A549 (cell line): ENCODE measurements at regions not wholly inside any gene's neighbourhood (a gene's known extent, or its start where the extent isn't known, plus 50 kb on each side); places are given as distances from the start of the nearest gene placed in this dataset.

ENCODE experiments used
- ATAC-seq, 2 experiments: fragments of 200-7000 bp in 1 of 2; fragments of >200 bp in 1 of 2; cut with Nextera tagmentation in 1 of 2; cut with Tn5 transposase in 1 of 2; 3 replicates each; pipeline versions ENCODE4 v1.8.0 to v1.9.1; 2018 to 2020; ENCODE audit warnings: mild to moderate bottlenecking in 1 of 2, moderate library complexity in 1 of 2
- CTCF ChIA-PET: fragments of 300-600 bp; sonication (Branson Sonifier 250); formaldehyde crosslinking; extraction: SDS; loops from one replicate; lab custom pipeline; 2021; ENCODE audit warnings: antibody characterized with exemption, inconsistent platforms; lab: Yijun Ruan, JAX
- POLR2A ChIA-PET: fragments of 350-600 bp; formaldehyde crosslinking; extraction: SDS; loops from one replicate; lab custom pipeline; 2021; ENCODE audit warnings: antibody characterized with exemption, inconsistent platforms; lab: Yijun Ruan, JAX
- DNase-seq, 2 experiments: peaks; one replicate each; pipeline versions ENCODE4 v3.0.0 to v3.0.0-alpha.2; 2011 to 2016; ENCODE audit warnings: low read depth in 1 of 2, low spot score in 1 of 2
- FAIRE-seq: peaks from 2 replicates; lab custom pipeline; 2011; peaks lifted over from hg19 to GRCh38; lab: Jason Lieb, UNC
- H3K27ac ChIP-seq, 2 experiments: fragments of >200 bp; sonication (Bioruptor Twin); formaldehyde crosslinking; 3 replicates each; pipeline ENCODE4 v1.5.1; 2016 to 2017
- H3K4me1 ChIP-seq: fragments of >200 bp; sonication (Bioruptor Twin); formaldehyde crosslinking; 3 replicates; pipeline ENCODE4 v1.6.1; 2016
- H3K4me2 ChIP-seq: fragments of >200 bp; sonication (Bioruptor Twin); formaldehyde crosslinking; 3 replicates; pipeline ENCODE4 v1.6.1; 2016
- H3K4me3 ChIP-seq: fragments of >200 bp; sonication (Bioruptor Twin); formaldehyde crosslinking; 3 replicates; pipeline ENCODE4 v1.5.1; 2016
- H3K9me3 ChIP-seq: fragments of >200 bp; sonication (Bioruptor Twin); formaldehyde crosslinking; 3 replicates; pipeline ENCODE4 v1.6.1; 2016
- BHLHE40 ChIP-seq: IDR thresholded peaks from 2 replicates; pipeline ENCODE4 v1.6.1; 2012; ENCODE audit warnings: low read depth, low read length, inconsistent platforms
- CBX2 ChIP-seq: fragments of 200-600 bp; sonication (generic); IDR thresholded peaks from 2 replicates; pipeline ENCODE4 v1.6.1; 2016; ENCODE audit warnings: low read depth, mild to moderate bottlenecking, borderline replicate concordance
- CHD4 ChIP-seq: fragments of 200-600 bp; sonication (generic); IDR thresholded peaks from 2 replicates; pipeline ENCODE4 v1.6.1; 2016; ENCODE audit warnings: antibody characterized with exemption, mild to moderate bottlenecking, borderline replicate concordance
- EHF ChIP-seq: fragments of 250-450 bp; sonication (Bioruptor Pico); IDR thresholded peaks from 2 replicates; pipeline ENCODE4 v1.5.0; 2020; ENCODE audit warnings: mild to moderate bottlenecking
- ESRRA ChIP-seq: fragments of 150-350 bp; IDR thresholded peaks from 2 replicates; pipeline ENCODE4 v1.6.1; 2014; ENCODE audit warnings: mild to moderate bottlenecking, low read length, borderline replicate concordance
- FOSB ChIP-seq: fragments of 250-450 bp; sonication (Bioruptor Pico); IDR thresholded peaks from 2 replicates; pipeline ENCODE4 v1.5.0; 2020; ENCODE audit warnings: mild to moderate bottlenecking, moderate library complexity
- FOSL2 ChIP-seq, 2 experiments: fragments of 450-650 bp in 1 of 2; fragments of >200 bp in 1 of 2; sonication (Bioruptor Twin) in 1 of 2; formaldehyde crosslinking; IDR thresholded peaks; 2 replicates each; pipeline versions ENCODE4 v1.5.0 to v1.6.1; 2016 to 2020; ENCODE audit warnings: mild to moderate bottlenecking in 1 of 2, moderate library complexity in 1 of 2
- FOXS1 ChIP-seq: fragments of 250-450 bp; sonication (Bioruptor Pico); IDR thresholded peaks from 2 replicates; pipeline ENCODE4 v1.5.0; 2020; ENCODE audit warnings: mild to moderate bottlenecking, moderate library complexity
- GATA3 ChIP-seq: IDR thresholded peaks from 2 replicates; pipeline ENCODE4 v1.6.1; 2012; ENCODE audit warnings: borderline replicate concordance
- HEYL ChIP-seq: fragments of 250-450 bp; sonication (Bioruptor Pico); IDR thresholded peaks from 2 replicates; pipeline ENCODE4 v1.8.0; 2021; ENCODE audit warnings: mild to moderate bottlenecking, moderate library complexity
- HOXA7 ChIP-seq: fragments of 250-450 bp; sonication (Bioruptor Pico); IDR thresholded peaks from 2 replicates; pipeline ENCODE4 v1.5.0; 2020; ENCODE audit warnings: mild to moderate bottlenecking, moderate library complexity
- HOXB13 ChIP-seq: fragments of 250-450 bp; sonication (Bioruptor Pico); IDR thresholded peaks from 2 replicates; pipeline ENCODE4 v1.5.0; 2020; ENCODE audit warnings: low read depth, mild to moderate bottlenecking, moderate library complexity
- HOXB5 ChIP-seq: fragments of 250-450 bp; sonication (Bioruptor Pico); IDR thresholded peaks from 2 replicates; pipeline ENCODE4 v1.5.0; 2020; ENCODE audit warnings: mild to moderate bottlenecking, moderate library complexity
- JUN ChIP-seq, 2 experiments: fragments of >200 bp; sonication (Bioruptor Twin); formaldehyde crosslinking; IDR thresholded peaks; 2 replicates in 1 of 2; 3 replicates in 1 of 2; pipeline ENCODE4 v1.6.1; 2016 to 2017
- MAFK ChIP-seq: fragments of 450-650 bp; IDR thresholded peaks from 2 replicates; pipeline ENCODE4 v1.6.1; 2014; ENCODE audit not compliant: partially characterized antibody
- MYC ChIP-seq: IDR thresholded peaks from 2 replicates; pipeline ENCODE4 v1.6.1; 2012; ENCODE audit warnings: mild to moderate bottlenecking, inconsistent platforms, low read length, improper control_type of control experiment, borderline replicate concordance
- NFE2L2 ChIP-seq: fragments of 150-350 bp; conservative IDR thresholded peaks from 2 replicates; pipeline ENCODE4 v1.6.1; 2014; ENCODE audit warnings: low read length
- NR3C1 ChIP-seq: fragments of >200 bp; sonication (Bioruptor Twin); formaldehyde crosslinking; IDR thresholded peaks from 3 replicates; pipeline ENCODE4 v1.6.1; 2017
- PHF8 ChIP-seq: fragments of 200-600 bp; sonication (generic); IDR thresholded peaks from 2 replicates; pipeline ENCODE4 v1.6.1; 2016; ENCODE audit warnings: low read depth, mild to moderate bottlenecking, antibody characterized with exemption, moderate library complexity, borderline replicate concordance
- RAD21 ChIP-seq, 2 experiments: fragments of >200 bp in 1 of 2; sonication (Bioruptor Twin) in 1 of 2; formaldehyde crosslinking in 1 of 2; IDR thresholded peaks in 1 of 2; conservative IDR thresholded peaks in 1 of 2; 2 replicates in 1 of 2; 3 replicates in 1 of 2; pipeline ENCODE4 v1.6.1; 2012 to 2018; ENCODE audit warnings: inconsistent platforms in 1 of 2
- RARB ChIP-seq: fragments of 250-450 bp; sonication (Bioruptor Pico); IDR thresholded peaks from 2 replicates; pipeline ENCODE4 v1.8.0; 2021; ENCODE audit warnings: mild to moderate bottlenecking, moderate library complexity
- RCOR1 ChIP-seq: fragments of 150-350 bp; IDR thresholded peaks from 2 replicates; pipeline ENCODE4 v1.6.1; 2014; ENCODE audit warnings: antibody characterized with exemption, low read length, low read depth
- SREBF2 ChIP-seq: fragments of 450-650 bp; IDR thresholded peaks from 2 replicates; pipeline ENCODE4 v1.6.1; 2014; ENCODE audit warnings: mild to moderate bottlenecking, moderate library complexity
- TFCP2L1 ChIP-seq: fragments of 250-450 bp; sonication (Bioruptor Pico); IDR thresholded peaks from 2 replicates; pipeline ENCODE4 v1.5.0; 2021; ENCODE audit warnings: mild to moderate bottlenecking
- TP53 ChIP-seq: fragments of 250-450 bp; sonication (Bioruptor Pico); IDR thresholded peaks from 2 replicates; pipeline ENCODE4 v1.5.0; 2021; ENCODE audit warnings: mild to moderate bottlenecking, moderate library complexity
- ZFP36 ChIP-seq: fragments of 450-650 bp; IDR thresholded peaks from 2 replicates; pipeline ENCODE4 v1.6.1; 2014; ENCODE audit warnings: borderline replicate concordance; ENCODE audit not compliant: partially characterized antibody
- ZSCAN20 ChIP-seq: fragments of 250-450 bp; sonication (Bioruptor Pico); IDR thresholded peaks from 2 replicates; pipeline ENCODE4 v1.8.0; 2022; ENCODE audit warnings: mild to moderate bottlenecking, moderate library complexity
- WGBS: methylation state at CpG from one replicate; pipeline ENCODE4 v1.1.6; 2017; ENCODE audit errors: missing lambda C conversion rate; 5-methylcytosine and 5-hydroxymethylcytosine counted together
- TF ChIP-seq, protein P1 (sequence below): fragments of 450-650 bp; IDR thresholded peaks from 2 replicates; pipeline ENCODE4 v1.6.1; 2014; ENCODE audit warnings: antibody characterized with exemption
- TF ChIP-seq, protein P2 (sequence below): fragments of 250-450 bp; sonication (Bioruptor Pico); IDR thresholded peaks from 2 replicates; pipeline ENCODE4 v1.5.0; 2020; ENCODE audit warnings: low read depth, mild to moderate bottlenecking, moderate library complexity
- TF ChIP-seq, protein P3 (sequence below): fragments of >200 bp; sonication (Bioruptor Twin); formaldehyde crosslinking; IDR thresholded peaks from 3 replicates; pipeline ENCODE4 v1.5.1; 2016
- TF ChIP-seq, protein P4 (sequence below): fragments of >200 bp; sonication (Bioruptor Twin); formaldehyde crosslinking; IDR thresholded peaks from 2 replicates; pipeline ENCODE4 v1.6.1; 2016
- TF ChIP-seq, protein P5 (sequence below): fragments of >200 bp; sonication (Bioruptor Twin); formaldehyde crosslinking; IDR thresholded peaks from 3 replicates; pipeline ENCODE4 v1.6.1; 2016

DNA sequence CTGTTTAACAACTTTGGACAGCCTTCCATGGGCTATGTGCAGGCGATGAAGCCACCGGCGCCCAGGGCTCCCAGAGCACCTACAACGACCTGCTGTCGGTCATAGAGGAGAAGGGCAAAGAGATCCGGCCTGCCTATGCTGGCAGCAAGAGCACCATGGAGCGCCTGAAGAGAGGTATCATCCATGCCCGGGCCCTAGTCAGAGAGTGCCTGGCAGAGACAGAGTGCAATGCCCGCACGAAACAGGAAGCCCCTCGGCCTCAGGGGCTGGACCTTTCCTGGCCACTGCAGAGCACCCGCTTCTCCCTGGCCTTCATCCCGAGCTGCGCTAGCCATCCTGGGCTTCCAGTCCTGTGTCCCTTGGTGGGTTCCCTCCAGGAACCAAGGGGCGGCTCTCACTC, 497.0 kb upstream of the PHF14 start:
- H3K4me1 ChIP-seq = no peaks in the 10 kb centered on the region
- WGBS = 33% methylated on average over 12 of the region's 15 CpGs
- DNase-seq (no peak), FAIRE-seq (no peak), ATAC-seq (no peak)
- TF ChIP-seq NR3C1 = no peak
- no peak for TF ChIP-seq NFE2L2
- no peak for TF ChIP-seq FOXS1
- no peak for TF ChIP-seq RAD21 (conservative IDR thresholded peaks at IDR 0.05 in 1 of 2, IDR thresholded peaks at IDR 0.05 in 1 of 2)
- no peak for TF ChIP-seq HEYL (CRISPR knock-in tag)
- TF ChIP-seq TFCP2L1 = no peak
- TF ChIP-seq, protein P1, sequence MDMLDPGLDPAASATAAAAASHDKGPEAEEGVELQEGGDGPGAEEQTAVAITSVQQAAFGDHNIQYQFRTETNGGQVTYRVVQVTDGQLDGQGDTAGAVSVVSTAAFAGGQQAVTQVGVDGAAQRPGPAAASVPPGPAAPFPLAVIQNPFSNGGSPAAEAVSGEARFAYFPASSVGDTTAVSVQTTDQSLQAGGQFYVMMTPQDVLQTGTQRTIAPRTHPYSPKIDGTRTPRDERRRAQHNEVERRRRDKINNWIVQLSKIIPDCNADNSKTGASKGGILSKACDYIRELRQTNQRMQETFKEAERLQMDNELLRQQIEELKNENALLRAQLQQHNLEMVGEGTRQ = no peak
- no peak for TF ChIP-seq SREBF2
- no peak for TF ChIP-seq JUN (IDR thresholded peaks at IDR 0.05)
- TF ChIP-seq, protein P2, sequence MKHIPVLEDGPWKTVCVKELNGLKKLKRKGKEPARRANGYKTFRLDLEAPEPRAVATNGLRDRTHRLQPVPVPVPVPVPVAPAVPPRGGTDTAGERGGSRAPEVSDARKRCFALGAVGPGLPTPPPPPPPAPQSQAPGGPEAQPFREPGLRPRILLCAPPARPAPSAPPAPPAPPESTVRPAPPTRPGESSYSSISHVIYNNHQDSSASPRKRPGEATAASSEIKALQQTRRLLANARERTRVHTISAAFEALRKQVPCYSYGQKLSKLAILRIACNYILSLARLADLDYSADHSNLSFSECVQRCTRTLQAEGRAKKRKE (CRISPR knock-in tag) = no peak
- TF ChIP-seq CBX2 = no peak
- no peak for TF ChIP-seq EHF (CRISPR knock-in tag)
- TF ChIP-seq, protein P3, sequence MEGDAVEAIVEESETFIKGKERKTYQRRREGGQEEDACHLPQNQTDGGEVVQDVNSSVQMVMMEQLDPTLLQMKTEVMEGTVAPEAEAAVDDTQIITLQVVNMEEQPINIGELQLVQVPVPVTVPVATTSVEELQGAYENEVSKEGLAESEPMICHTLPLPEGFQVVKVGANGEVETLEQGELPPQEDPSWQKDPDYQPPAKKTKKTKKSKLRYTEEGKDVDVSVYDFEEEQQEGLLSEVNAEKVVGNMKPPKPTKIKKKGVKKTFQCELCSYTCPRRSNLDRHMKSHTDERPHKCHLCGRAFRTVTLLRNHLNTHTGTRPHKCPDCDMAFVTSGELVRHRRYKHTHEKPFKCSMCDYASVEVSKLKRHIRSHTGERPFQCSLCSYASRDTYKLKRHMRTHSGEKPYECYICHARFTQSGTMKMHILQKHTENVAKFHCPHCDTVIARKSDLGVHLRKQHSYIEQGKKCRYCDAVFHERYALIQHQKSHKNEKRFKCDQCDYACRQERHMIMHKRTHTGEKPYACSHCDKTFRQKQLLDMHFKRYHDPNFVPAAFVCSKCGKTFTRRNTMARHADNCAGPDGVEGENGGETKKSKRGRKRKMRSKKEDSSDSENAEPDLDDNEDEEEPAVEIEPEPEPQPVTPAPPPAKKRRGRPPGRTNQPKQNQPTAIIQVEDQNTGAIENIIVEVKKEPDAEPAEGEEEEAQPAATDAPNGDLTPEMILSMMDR = no peak
- no peak for TF ChIP-seq HOXB5 (CRISPR knock-in tag)
- no peak for TF ChIP-seq ESRRA
- no peak for TF ChIP-seq MAFK
- no peak for TF ChIP-seq TP53 (CRISPR knock-in tag)
- no peak for TF ChIP-seq FOSL2 (IDR thresholded peaks at IDR 0.05)
- no peak for TF ChIP-seq FOSL2 (CRISPR knock-in tag; IDR thresholded peaks at IDR 0.05)
- no peak for TF ChIP-seq PHF8
- H3K4me3 ChIP-seq = no peak overlapping the region
- ChIA-PET POLR2A (no interaction called here), CTCF (no interaction called here)
- H3K4me2 ChIP-seq = no peak overlapping the region
- no peaks in the 10 kb centered on the region for H3K9me3 ChIP-seq
- no peak overlapping the region for H3K27ac ChIP-seq

DNA sequence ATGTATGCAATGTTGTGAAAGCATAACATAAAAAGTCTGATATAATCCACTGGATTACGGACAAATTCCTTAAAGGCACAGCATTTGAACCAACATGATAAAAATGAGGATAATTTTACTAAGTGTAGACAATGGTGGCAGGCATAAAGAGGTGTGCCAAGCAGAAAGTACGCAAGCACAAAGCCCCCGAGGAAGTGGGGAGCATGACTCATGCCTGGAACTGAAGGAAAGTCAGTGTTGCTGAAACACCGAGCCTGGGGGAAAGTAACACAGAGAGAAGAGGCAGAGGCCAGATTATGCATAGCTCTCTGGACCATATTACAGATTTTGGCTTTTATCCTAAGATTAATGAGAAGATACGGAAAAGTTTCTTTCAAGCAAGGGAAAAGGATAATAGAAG, 490.0 kb upstream of the PHF14 start:
- Histone ChIP-seq H3K27ac (no peak overlapping the region), H3K4me1 (no peaks in the 10 kb centered on the region), H3K4me2 (no peak overlapping the region), H3K9me3 (no peaks in the 10 kb centered on the region), H3K4me3 (no peak overlapping the region)
- no peak for DNase-seq
- ATAC-seq = no peak
- FAIRE-seq = no peak
- TF ChIP-seq GATA3 = no peak
- no peak for TF ChIP-seq NFE2L2
- TF ChIP-seq BHLHE40 = no peak
- TF ChIP-seq ESRRA = no peak
- TF ChIP-seq HOXB13 = no peak
- TF ChIP-seq RAD21 (conservative IDR thresholded peaks at IDR 0.05 in 1 of 2, IDR thresholded peaks at IDR 0.05 in 1 of 2) = no peak
- no peak for TF ChIP-seq EHF (CRISPR knock-in tag)
- no peak for TF ChIP-seq MYC
- POLR2A ChIA-PET = no interaction called here
- 4% methylated on average over 5 of the region's 5 CpGs for WGBS
- CTCF ChIA-PET = no interaction called here

DNA sequence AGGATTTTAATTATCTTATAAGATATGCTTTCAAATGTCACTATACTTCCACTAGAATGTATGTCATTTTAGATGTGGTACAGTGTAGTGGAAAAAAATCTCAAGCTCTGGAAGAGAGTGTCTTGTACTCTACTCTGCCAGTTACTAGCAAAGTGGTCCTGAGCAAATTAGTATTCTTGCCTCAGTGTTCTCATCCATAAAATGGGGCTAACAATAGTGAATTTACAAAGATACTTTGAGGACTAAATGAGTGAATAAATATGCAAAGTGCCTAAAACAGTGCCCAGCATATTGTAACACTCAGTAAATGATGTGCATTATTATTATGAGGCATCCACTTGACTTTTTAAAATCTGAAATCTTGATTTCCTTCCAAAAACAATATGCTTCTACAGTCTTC, 488.9 kb upstream of the PHF14 start:
- no peak for FAIRE-seq
- ChIA-PET POLR2A (no interaction called here), CTCF (no interaction called here)
- DNase-seq = no peak
- Histone ChIP-seq H3K9me3 (no peaks in the 10 kb centered on the region), H3K4me2 (no peak overlapping the region), H3K4me3 (no peak overlapping the region), H3K4me1 (no peaks in the 10 kb centered on the region), H3K27ac (no peak overlapping the region)
- no peak for ATAC-seq
- TF ChIP-seq FOSB (CRISPR knock-in tag) (no peak), GATA3 (no peak), RCOR1 (no peak), HOXB13 (no peak), ZSCAN20 (no peak), CHD4 (no peak), HOXB5 (CRISPR knock-in tag) (no peak), ZFP36 (no peak), RARB (CRISPR knock-in tag) (no peak), HOXA7 (CRISPR knock-in tag) (no peak)
- TF ChIP-seq, protein P4, sequence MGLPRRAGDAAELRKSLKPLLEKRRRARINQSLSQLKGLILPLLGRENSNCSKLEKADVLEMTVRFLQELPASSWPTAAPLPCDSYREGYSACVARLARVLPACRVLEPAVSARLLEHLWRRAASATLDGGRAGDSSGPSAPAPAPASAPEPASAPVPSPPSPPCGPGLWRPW = no peak
- TF ChIP-seq, protein P5, sequence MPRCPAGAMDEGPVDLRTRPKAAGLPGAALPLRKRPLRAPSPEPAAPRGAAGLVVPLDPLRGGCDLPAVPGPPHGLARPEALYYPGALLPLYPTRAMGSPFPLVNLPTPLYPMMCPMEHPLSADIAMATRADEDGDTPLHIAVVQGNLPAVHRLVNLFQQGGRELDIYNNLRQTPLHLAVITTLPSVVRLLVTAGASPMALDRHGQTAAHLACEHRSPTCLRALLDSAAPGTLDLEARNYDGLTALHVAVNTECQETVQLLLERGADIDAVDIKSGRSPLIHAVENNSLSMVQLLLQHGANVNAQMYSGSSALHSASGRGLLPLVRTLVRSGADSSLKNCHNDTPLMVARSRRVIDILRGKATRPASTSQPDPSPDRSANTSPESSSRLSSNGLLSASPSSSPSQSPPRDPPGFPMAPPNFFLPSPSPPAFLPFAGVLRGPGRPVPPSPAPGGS = no peak
